HEK293T (cell line): ENCODE measurements at regions not wholly inside any gene's neighbourhood (a gene's known extent, or its start where the extent isn't known, plus 50 kb on each side); places are given as distances from the start of the nearest gene placed in this dataset.

ENCODE experiments used
- FOXA1 ChIP-seq: fragments of 450-650 bp; IDR thresholded peaks from 2 replicates; pipeline ENCODE4 v1.6.1; 2016; ENCODE audit warnings: mild to moderate bottlenecking
- FOXK2 ChIP-seq: fragments of 450-650 bp; IDR thresholded peaks from 2 replicates; pipeline ENCODE4 v1.6.1; 2016; ENCODE audit warnings: mild to moderate bottlenecking
- NFRKB ChIP-seq: fragments of 450-650 bp; IDR thresholded peaks from 2 replicates; pipeline ENCODE4 v1.6.1; 2016; ENCODE audit warnings: mild to moderate bottlenecking, moderate library complexity
- SP1 ChIP-seq: fragments of 450-650 bp; IDR thresholded peaks from 2 replicates; pipeline ENCODE4 v1.6.1; 2017
- TF ChIP-seq, protein P1 (sequence below): fragments of 450-650 bp; IDR thresholded peaks from 2 replicates; pipeline ENCODE4 v1.6.1; 2016

DNA sequence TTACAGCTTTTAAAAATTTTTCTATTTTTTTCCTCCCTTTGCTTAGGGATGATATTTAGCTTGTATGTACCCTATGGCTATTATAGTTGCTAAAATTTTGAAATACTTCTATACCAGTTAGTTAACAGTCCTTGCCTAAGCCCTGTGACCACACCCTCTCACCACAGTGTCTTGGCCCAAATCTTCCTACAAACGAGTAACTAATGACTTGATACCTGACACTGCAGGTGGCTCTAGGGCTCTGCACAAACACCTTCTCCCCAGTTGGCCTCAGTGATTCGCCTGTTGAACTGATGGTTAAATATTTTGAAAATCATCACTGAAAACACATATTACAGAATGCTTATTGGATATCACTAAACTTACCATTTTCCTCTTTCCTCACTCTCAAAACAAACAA is 449.6 kb upstream of the CHD1 start:
- TF ChIP-seq FOXA1 (no peak), SP1 (no peak), NFRKB (no peak), FOXK2 (no peak)
- TF ChIP-seq, protein P1, sequence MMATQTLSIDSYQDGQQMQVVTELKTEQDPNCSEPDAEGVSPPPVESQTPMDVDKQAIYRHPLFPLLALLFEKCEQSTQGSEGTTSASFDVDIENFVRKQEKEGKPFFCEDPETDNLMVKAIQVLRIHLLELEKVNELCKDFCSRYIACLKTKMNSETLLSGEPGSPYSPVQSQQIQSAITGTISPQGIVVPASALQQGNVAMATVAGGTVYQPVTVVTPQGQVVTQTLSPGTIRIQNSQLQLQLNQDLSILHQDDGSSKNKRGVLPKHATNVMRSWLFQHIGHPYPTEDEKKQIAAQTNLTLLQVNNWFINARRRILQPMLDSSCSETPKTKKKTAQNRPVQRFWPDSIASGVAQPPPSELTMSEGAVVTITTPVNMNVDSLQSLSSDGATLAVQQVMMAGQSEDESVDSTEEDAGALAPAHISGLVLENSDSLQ: no peak
